Choroid plexus epithelial cell (primary cell): ENCODE measurements at regions not wholly inside any gene's neighbourhood (a gene's known extent, or its start where the extent isn't known, plus 50 kb on each side); places are given as distances from the start of the nearest gene placed in this dataset.

Experiments used
- DNase-seq: peaks from one replicate; pipeline ENCODE4 v3.0.0-alpha.2; 2010; ENCODE audit warnings: low read depth
- H3K4me3 ChIP-seq: 2 replicates; pipeline ENCODE4 v1.5.1; 2011; ENCODE audit warnings: low read depth, mild to moderate bottlenecking, control low read depth, low read length, moderate library complexity
- TF ChIP-seq, protein P1 (sequence below): conservative IDR thresholded peaks from 2 replicates; pipeline ENCODE4 v1.5.1; 2011; ENCODE audit warnings: low read depth, mild to moderate bottlenecking, control low read depth, inconsistent platforms, low read length, moderate library complexity

DNA sequence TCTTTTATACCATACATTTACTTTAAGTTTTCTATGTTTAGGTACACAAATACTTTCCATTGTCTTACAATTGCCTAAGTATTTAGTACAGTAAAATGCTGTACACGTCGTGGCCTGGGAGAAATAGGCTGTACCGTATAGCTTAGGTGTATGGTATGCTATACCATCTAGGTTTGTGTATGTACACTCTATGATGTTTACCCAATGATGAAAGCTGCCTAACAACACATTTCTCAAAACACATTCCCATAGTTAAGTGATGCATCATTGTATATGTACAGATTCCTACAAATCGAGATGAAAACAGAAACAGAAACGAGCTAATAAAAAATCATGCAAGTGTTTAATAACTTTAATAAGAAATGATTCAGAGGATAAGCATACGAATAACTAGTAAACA, 51.6 kb downstream of the SPANXA2 start:
- no peak for DNase-seq
- H3K4me3 ChIP-seq, result no peak overlapping the region
- TF ChIP-seq, protein P1, sequence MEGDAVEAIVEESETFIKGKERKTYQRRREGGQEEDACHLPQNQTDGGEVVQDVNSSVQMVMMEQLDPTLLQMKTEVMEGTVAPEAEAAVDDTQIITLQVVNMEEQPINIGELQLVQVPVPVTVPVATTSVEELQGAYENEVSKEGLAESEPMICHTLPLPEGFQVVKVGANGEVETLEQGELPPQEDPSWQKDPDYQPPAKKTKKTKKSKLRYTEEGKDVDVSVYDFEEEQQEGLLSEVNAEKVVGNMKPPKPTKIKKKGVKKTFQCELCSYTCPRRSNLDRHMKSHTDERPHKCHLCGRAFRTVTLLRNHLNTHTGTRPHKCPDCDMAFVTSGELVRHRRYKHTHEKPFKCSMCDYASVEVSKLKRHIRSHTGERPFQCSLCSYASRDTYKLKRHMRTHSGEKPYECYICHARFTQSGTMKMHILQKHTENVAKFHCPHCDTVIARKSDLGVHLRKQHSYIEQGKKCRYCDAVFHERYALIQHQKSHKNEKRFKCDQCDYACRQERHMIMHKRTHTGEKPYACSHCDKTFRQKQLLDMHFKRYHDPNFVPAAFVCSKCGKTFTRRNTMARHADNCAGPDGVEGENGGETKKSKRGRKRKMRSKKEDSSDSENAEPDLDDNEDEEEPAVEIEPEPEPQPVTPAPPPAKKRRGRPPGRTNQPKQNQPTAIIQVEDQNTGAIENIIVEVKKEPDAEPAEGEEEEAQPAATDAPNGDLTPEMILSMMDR, result no peak

DNA sequence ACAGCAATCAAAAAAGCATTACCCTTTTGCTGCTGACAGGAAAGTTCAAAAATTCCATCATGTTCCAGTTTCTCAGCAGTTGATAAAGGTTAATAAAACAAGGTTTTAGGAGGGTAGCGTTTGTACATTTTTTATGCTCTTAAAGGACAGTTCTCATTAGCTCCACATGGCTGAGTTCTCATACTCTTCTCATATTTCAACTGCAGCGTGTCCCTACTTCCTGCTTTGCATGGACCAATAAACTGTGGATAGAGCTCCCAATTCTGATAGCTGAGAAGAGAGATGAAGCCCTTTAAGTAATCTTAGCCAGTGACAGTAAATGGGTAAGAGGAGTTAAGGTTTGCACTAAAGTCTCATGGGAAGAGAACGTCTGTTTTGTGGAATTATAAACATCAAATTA, 53.5 kb downstream of the SPANXA2 start:
- TF ChIP-seq, protein P1, result no peak
- H3K4me3 ChIP-seq, result no peak overlapping the region
- peak; percentile 33 for DNase-seq
